Activated CD4-positive, alpha-beta T cell treated with anti-CD3 and anti-CD28 coated beads for 4 hours (primary cell): ENCODE measurements at regions not wholly inside any gene's neighbourhood (a gene's known extent, or its start where the extent isn't known, plus 50 kb on each side); places are given as distances from the start of the nearest gene placed in this dataset.

Experiments used
- DNase-seq, 2 donors: peaks; one replicate each; pipeline ENCODE4 v3.0.0-alpha.2; 2020

GRCh38 chr1:58862728-58863385 lies 79.0 kb upstream of the JUN start:
- DNase-seq: no peak

DNA sequence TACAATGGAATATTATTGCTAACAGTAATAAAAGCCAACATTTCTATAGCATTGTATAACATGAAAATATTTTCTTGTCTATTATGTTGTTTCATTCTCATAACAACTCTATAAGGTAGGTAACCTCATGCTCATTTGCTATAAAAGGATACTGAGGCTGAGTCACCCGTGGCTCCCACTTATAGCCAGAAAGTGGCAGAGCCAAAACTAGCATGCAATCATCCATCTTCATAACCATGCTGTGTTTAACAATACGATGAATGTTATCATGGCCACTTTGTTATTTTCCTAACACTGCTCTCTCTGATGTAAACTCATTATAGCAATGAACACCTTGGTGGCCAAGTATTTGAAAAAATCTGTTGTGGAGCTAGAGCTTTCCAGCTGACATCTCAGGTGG lies 80.8 kb upstream of the JUN start:
- no peak for DNase-seq

DNA sequence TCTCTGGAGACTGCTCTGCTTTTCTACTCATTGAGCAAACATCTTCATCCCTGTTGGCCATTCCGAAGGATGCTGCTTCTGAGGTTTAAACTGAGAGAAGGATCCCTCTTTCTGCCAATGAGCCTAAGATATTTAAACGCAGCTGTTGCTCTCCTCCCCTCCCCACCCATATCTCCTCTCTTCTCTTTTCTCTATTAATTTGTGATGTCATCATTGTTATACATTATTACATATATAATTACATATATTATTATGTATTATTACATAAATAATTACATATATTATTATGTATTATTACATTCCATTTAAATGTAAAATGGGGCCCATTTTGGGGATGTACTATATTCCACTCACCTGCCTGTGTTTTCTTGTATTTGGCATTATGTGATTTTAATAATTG lies 82.7 kb upstream of the JUN start:
- DNase-seq: no peak

GRCh38 chr1:58869638-58870297 lies 85.9 kb upstream of the JUN start:
- DNase-seq: no peak

GRCh38 chr1:58870298-58870676 lies 86.4 kb upstream of the JUN start:
- no peak for DNase-seq

GRCh38 chr1:58874342-58874741 lies 90.5 kb upstream of the JUN start:
- no peak for DNase-seq

- DNase-seq: no peak
These were observed 91.2 kb upstream of the JUN start for GRCh38 chr1:58874757-58875755.

DNA sequence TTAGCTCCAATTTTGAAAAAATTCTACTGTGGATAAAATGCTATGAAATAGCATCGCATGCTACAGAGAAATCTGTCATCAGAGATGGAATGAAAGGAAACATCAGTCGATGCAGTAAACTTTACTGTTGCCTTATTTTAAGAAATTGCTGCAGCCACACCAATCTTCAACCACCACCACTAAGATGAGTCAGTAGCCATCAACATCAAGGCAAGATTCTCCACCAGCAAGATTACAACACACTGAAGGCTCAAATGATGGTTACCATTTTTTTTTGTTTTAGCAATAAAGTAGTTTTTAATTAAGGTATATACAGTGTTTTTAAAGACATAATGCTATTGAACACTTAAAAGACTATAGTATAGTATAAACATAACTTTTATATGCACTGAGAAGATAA lies 95.6 kb upstream of the JUN start:
- DNase-seq: no peak

DNA sequence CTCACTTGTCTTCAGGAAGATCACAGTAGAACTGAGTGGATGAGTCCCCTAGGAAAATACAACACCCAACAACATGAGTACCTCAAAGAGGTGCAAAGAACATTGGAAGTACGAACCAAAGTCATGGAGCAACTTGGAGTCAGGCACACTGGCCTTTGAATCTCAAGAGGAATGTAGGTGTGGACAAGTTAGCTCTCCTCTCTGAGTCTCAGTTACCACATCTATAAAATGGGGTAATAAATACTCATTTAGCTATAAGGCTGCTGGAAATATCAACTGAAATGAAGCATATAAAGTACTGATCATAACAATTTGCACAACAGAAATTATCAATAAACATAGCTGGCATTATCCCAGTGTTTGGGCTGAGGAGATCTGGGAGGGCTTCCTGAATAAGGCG lies 96.7 kb upstream of the JUN start:
- no peak for DNase-seq

DNA sequence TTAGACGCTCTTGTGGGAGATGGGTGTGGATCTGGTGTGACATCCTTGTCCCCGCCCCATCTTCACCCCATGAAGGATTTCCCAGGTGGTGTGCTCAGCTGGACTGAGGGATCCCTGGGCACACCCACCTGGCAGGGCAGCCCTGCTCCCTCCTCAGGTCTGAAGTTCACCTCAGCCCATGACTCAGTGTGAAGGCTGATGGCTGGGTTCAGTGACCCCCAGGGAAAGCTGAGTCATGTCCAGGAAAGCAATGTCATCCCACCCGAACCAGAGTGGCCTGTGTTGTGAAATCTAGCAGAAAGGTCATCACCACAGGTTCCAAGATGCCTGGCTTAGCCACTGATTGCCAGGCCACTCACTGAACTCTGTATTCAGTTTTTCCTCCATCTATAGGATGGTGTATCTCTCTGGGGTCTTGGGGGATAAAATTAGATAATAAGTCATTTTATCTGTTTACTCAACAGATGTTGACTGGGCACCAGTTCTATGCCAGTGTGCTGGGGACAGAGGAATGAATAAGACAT lies 97.7 kb upstream of the JUN start:
- no peak for DNase-seq

DNA sequence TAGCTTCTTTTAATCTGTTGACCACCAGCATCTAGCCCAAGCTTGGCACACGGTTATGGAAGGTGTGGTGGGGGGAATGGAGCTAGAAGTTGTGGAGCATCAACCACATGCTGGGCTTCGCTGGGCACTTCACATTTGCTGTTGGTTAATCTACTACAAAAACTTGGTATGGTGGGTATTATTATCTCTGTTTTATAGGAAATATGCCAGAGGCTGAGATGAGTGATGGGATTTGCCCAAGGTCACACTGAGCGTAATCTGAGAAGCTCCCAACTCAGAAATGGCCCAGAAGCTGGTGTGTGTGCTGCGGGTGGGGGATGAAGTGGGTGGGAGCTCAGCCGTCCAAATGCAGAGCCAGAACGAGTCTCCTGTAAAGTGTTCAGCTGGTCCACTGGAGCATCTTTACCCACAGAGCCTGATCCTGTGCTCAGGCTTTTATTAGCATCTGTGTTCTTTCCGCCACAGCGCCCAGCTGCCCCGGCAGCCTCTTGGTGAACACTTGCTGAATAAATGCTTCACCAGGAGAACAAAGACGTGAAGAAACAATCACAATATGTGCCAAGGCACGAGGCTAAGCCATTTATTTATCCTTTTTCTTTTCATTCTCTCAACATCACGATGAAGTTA lies 98.6 kb upstream of the JUN start:
- DNase-seq: no peak

DNA sequence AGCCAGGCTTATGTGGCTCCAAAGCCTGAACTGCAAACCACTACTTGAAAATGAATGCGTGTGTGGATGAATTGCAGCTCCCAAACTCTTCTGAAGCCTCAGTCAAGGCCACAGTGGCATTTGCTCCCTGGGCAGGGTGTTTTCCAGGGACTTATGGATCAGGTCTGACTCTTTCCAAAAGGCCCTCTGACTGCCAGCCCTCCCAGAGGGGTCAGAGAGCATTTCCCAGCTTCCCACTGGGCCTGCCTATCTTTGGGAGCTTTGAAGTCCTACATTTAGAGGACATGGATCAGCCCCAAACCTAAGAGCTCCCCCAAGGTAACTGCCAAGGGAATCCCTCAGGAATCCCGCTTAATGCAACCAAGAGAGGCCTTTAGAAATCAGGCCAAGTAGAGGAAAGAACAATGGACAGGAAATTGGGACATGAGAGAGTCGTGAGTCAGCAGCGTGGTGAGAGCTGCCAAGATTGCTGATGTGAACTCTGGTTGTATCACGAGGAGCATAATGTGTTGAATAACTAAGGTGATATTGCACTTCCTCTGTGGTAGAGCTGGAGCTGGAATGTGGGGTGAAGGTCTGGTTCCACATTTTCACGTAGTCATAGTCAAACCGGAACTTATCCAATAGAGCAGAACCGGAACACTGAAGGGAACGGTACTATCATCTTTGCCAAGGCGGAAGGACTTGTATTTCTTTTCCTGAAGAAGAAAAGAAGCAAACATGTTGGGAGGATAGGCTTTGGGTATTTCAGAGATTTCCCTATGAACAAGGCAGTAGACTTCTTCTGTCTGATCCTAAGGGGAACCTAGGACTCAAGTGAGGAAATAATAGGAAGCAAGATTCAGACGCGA lies 99.4 kb upstream of the JUN start:
- DNase-seq: no peak

GRCh38 chr1:58883888-58884482 lies 100.1 kb upstream of the JUN start:
- DNase-seq: no peak

DNA sequence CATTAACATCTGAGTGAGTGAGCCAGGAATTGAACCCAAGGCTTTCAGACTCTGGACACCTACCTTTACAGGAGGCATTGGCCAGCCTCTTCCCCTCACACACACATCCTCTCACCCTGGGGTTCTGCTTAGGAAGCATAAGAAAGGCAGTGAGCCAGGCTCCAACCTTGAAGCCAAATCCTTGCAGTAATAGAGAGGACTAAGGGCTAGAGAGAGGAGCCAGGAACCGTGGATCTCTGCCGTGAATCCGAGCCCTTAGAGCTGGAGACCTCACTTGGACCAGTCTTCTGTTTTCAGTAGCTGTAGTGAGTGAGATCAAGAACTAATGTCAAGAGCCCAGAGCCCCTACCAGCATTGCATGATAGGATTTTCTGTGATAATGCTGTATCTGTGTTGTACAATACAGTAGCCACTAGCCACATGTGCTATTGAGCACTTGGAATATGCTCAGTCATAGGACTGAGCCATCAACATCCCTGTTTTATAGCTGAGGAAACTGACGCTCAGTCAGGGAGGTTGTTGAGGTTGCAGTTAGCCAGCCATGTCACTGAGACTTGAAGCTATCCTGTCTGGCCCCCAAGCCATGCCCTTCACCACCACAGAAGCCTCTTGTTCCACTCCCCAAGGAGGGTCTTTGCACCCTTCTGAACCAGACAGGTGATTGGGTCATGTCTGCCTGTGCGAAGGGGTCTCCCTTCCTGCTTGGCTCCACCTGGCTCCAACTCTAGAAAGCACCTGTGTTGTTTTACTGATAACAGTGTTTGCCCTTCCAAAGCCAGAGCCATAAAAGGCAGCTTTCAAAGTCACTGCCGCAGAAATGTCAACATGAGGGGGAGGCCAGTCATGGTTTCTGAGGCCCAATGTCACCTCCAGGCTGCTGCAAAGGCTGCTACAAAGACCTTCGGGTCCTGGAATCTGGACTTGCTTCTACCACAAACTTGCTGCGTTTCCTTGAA lies 101.1 kb upstream of the JUN start:
- DNase-seq: no peak

DNA sequence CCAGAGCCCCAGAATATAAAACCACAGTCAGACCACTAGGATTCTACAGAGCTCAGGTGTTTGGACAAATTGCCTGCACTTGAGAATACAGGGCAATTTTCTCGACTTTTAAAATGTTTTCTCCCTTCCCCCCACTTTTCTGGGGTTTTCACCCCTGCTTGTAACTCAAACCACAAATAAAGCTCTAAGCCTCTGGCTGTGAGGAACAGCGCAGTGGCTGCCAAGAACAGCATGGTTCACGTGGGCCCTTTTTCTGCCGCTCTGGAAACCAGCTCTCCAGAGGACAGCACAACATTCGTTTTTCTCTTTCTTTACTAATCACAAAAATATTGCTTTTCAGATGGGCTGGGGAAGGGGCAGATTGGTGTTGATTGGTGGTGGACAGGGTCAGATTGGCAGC lies 102.2 kb upstream of the JUN start:
- DNase-seq: peak; percentile 6 to 17

- DNase-seq: no peak
These were observed 102.8 kb upstream of the JUN start for GRCh38 chr1:58886611-58887010.

- DNase-seq: no peak
These were observed 103.2 kb upstream of the JUN start for GRCh38 chr1:58887059-58887458.

GRCh38 chr1:58888833-58889232 lies 105.0 kb upstream of the JUN start:
- DNase-seq: no peak

GRCh38 chr1:58890113-58890512 lies 106.3 kb upstream of the JUN start:
- no peak for DNase-seq

DNA sequence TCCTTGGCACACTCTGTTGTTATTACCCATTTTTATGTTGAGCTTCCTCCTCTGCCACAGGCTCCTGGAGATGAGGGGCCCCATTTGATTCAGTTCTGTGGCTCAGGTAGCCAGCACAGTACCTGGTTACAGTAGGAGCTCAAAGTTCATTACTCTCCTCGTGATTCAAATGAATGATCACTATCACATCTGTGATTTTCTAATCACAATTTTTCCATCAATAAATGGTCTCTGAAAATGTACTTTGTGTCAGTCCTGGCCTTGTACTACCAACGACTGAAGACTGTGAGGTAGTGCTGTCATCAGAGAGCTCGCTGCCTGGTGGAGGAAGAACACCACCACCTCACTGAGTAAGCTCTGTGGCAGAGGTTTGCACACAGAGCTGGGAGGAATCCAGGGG lies 106.8 kb upstream of the JUN start:
- no peak for DNase-seq
